ENCODE measurements at regions not wholly inside any gene's neighbourhood (a gene's known extent, or its start where the extent isn't known, plus 50 kb on each side); places are given as distances from the start of the nearest gene placed in this dataset.

DNA sequence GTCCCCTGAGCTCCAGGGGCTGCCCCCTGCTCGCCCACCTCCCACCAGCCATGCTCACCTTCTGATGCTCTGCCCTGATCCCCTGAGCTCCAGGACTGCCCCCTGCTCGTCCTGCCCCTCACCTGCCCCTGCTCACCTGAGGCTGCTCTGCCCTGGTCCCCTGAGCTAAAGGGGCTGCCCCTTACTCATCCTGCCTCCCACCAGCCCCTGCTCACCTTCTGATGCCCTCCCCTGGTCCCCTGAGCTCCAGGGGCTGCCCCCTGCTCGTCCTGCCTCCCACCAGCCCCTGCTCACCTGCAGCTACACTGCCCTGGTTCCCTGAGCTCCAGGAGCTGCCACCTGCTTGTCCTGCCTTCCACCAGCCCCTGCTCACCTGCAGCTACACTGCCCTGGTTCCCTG, 247.2 kb downstream of the TMEM121 start (continued):
- TF ChIP-seq TCF12 (IDR thresholded peaks at IDR 0.05; ENCODE audit: low read depth, low read length): no peak
- TF ChIP-seq SUZ12 (IDR thresholded peaks at IDR 0.05; ENCODE audit: low read length): no peak
- no peak for TF ChIP-seq SIRT6 (IDR thresholded peaks at IDR 0.05; ENCODE audit: low read length)

All from H1 (cell line).